Suprapubic skin (tissue), 4 donors: ENCODE measurements at regions not wholly inside any gene's neighbourhood (a gene's known extent, or its start where the extent isn't known, plus 50 kb on each side); places are given as distances from the start of the nearest gene placed in this dataset.

Experiments used
- DNase-seq, 2 donors: peaks; one replicate each; pipeline ENCODE4 v3.0.0-alpha.2; 2019; ENCODE audit warnings: low spot score in 2 of 2
- H3K27ac ChIP-seq: fragments of 200-600 bp; sonication (generic); one replicate; pipeline ENCODE4 v1.5.1; 2019
- H3K27me3 ChIP-seq: fragments of 200-600 bp; sonication (generic); one replicate; pipeline ENCODE4 v1.5.1; 2019
- H3K36me3 ChIP-seq: fragments of 200-600 bp; sonication (generic); one replicate; pipeline ENCODE4 v1.5.1; 2019
- H3K4me1 ChIP-seq: fragments of 200-600 bp; sonication (generic); one replicate; pipeline ENCODE4 v1.5.1; 2019
- H3K4me3 ChIP-seq: fragments of 200-600 bp; sonication (generic); one replicate; pipeline ENCODE4 v1.5.1; 2019; ENCODE audit warnings: mild to moderate bottlenecking
- H3K9me3 ChIP-seq: fragments of 200-600 bp; sonication (generic); one replicate; pipeline ENCODE4 v1.5.1; 2019
- EP300 ChIP-seq: sonication (generic); formaldehyde crosslinking; IDR thresholded peaks from one replicate; pipeline ENCODE4 v1.6.1; 2017; ENCODE audit warnings: antibody characterized with exemption
- POLR2A ChIP-seq, 2 donors: fragments of 450-650 bp; IDR thresholded peaks; one replicate each; pipeline ENCODE4 v1.6.1; 2017; ENCODE audit warnings: antibody characterized with exemption in 2 of 2, mild to moderate bottlenecking in 2 of 2, moderate library complexity in 2 of 2
- POLR2AphosphoS5 ChIP-seq, 3 donors: sonication (generic); formaldehyde crosslinking; IDR thresholded peaks; one replicate each; pipeline ENCODE4 v1.6.1; 2017; ENCODE audit warnings: antibody characterized with exemption in 3 of 3
- WGBS: methylation state at CpG from one replicate; pipeline ENCODE4 v1.1.5; 2018; 5-methylcytosine and 5-hydroxymethylcytosine counted together
- TF ChIP-seq, protein P1 (sequence below), 2 donors: fragments of 200-600 bp in 1 of 2; fragments of 450-650 bp in 1 of 2; sonication (generic) in 1 of 2; IDR thresholded peaks; one replicate each; pipeline ENCODE4 v1.5.1; 2016 to 2019; ENCODE audit warnings: antibody characterized with exemption in 2 of 2, mild to moderate bottlenecking in 1 of 2, moderate library complexity in 1 of 2

GRCh38 chr9:31089549-31090221 is 1294.8 kb upstream of the ACO1 start:
- no peaks in the 10 kb centered on the region for H3K36me3 ChIP-seq
- H3K27ac ChIP-seq = no peak overlapping the region
- no peak for DNase-seq
- no peaks in the 10 kb centered on the region for H3K27me3 ChIP-seq
- H3K4me1 ChIP-seq = no peaks in the 10 kb centered on the region
- TF ChIP-seq, protein P1, sequence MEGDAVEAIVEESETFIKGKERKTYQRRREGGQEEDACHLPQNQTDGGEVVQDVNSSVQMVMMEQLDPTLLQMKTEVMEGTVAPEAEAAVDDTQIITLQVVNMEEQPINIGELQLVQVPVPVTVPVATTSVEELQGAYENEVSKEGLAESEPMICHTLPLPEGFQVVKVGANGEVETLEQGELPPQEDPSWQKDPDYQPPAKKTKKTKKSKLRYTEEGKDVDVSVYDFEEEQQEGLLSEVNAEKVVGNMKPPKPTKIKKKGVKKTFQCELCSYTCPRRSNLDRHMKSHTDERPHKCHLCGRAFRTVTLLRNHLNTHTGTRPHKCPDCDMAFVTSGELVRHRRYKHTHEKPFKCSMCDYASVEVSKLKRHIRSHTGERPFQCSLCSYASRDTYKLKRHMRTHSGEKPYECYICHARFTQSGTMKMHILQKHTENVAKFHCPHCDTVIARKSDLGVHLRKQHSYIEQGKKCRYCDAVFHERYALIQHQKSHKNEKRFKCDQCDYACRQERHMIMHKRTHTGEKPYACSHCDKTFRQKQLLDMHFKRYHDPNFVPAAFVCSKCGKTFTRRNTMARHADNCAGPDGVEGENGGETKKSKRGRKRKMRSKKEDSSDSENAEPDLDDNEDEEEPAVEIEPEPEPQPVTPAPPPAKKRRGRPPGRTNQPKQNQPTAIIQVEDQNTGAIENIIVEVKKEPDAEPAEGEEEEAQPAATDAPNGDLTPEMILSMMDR (IDR thresholded peaks at IDR 0.05) = no peak
- TF ChIP-seq POLR2AphosphoS5 (IDR thresholded peaks at IDR 0.05) = no peak
- TF ChIP-seq EP300 = no peak
- no peak for TF ChIP-seq POLR2A (IDR thresholded peaks at IDR 0.05)
- no peaks in the 10 kb centered on the region for H3K9me3 ChIP-seq
- H3K4me3 ChIP-seq = no peak overlapping the region

DNA sequence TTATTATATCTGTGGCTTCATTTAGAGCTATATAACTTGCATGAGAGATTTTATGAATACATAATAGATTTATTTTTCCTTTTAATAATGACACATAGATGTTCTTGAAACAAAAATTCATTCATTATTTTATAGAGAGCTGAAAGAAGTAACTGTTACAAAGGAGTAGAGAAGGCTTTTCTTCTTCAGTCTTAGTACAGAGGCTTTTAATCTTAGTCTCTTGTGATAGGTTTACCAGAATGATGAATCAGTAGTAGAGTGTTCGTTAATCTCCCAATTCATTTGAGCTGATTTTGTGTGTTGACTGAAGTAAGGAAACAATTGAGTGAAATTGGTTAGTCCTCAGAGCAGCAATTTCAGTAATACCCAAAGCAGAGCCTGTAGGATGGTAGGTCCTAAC is 1284.1 kb upstream of the ACO1 start:
- H3K36me3 ChIP-seq = no peaks in the 10 kb centered on the region
- no peak for TF ChIP-seq POLR2A (IDR thresholded peaks at IDR 0.05)
- TF ChIP-seq EP300 = no peak
- TF ChIP-seq, protein P1 (IDR thresholded peaks at IDR 0.05) = no peak
- no peak for TF ChIP-seq POLR2AphosphoS5 (IDR thresholded peaks at IDR 0.05)
- WGBS = 82% methylated on average over 1 of the region's 1 CpG
- no peaks in the 10 kb centered on the region for H3K4me1 ChIP-seq
- H3K27me3 ChIP-seq = no peaks in the 10 kb centered on the region
- DNase-seq = no peak
- no peak overlapping the region for H3K4me3 ChIP-seq
- H3K9me3 ChIP-seq = no peaks in the 10 kb centered on the region
- no peak overlapping the region for H3K27ac ChIP-seq

DNA sequence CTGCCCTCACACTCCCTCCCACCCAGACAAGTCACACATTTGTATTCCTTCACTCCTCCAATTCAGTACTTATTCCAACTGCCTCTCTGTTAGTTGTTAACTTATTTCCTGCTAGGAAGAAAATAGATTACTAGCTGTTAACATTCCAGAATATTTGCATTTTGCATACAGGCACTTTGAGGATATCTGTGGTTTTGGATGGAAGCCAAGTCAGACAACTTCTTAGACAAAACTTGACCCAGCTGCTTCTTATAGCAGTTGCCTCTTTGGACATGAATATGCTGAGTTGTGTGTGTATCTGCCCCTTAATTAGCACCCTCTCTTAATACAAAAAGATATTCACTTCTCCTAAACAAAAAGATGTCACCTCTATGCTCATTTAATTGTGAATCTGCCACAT is 1280.6 kb upstream of the ACO1 start:
- Histone ChIP-seq H3K4me3 (no peak overlapping the region), H3K36me3 (no peaks in the 10 kb centered on the region), H3K27ac (no peak overlapping the region), H3K9me3 (no peaks in the 10 kb centered on the region), H3K4me1 (no peaks in the 10 kb centered on the region), H3K27me3 (no peaks in the 10 kb centered on the region)
- DNase-seq = no peak
- TF ChIP-seq, protein P1 (IDR thresholded peaks at IDR 0.05) = no peak
- no peak for TF ChIP-seq POLR2AphosphoS5 (IDR thresholded peaks at IDR 0.05)
- no peak for TF ChIP-seq POLR2A (IDR thresholded peaks at IDR 0.05)
- TF ChIP-seq EP300 = no peak

- 73% methylated on average over 4 of the region's 4 CpGs for WGBS
- Histone ChIP-seq H3K4me1 (no peaks in the 10 kb centered on the region), H3K27me3 (no peaks in the 10 kb centered on the region), H3K9me3 (no peaks in the 10 kb centered on the region), H3K36me3 (no peaks in the 10 kb centered on the region), H3K4me3 (no peak overlapping the region), H3K27ac (no peak overlapping the region)
- no peak for DNase-seq
- TF ChIP-seq POLR2AphosphoS5 (IDR thresholded peaks at IDR 0.05) (no peak), POLR2A (IDR thresholded peaks at IDR 0.05) (no peak), EP300 (no peak)
- TF ChIP-seq, protein P1 (IDR thresholded peaks at IDR 0.05) = no peak
These were observed 1280.2 kb upstream of the ACO1 start for GRCh38 chr9:31104249-31104648.

DNA sequence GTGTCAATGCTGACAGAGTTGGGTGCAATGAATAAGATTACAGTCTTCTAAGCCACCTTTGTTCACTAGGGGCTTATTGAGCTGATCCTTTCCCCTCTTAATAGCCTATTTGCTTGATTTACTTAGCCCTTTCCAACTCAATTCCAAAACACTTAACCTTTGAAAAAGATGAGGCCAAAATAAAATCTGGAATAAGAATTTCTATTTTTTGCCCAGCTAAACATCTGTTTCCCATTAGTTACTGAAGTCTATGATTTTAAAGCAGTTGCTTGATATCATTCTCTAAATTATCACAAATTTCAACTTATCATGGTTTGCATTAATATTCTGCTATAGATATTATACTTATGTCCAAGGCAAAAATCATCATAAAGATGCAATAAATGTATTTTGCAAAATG is 1272.0 kb upstream of the ACO1 start:
- TF ChIP-seq POLR2AphosphoS5 (IDR thresholded peaks at IDR 0.05) (no peak), POLR2A (IDR thresholded peaks at IDR 0.05) (no peak), EP300 (no peak)
- TF ChIP-seq, protein P1 (IDR thresholded peaks at IDR 0.05) = no peak
- Histone ChIP-seq H3K4me3 (no peak overlapping the region), H3K27me3 (no peaks in the 10 kb centered on the region), H3K27ac (no peak overlapping the region), H3K36me3 (no peaks in the 10 kb centered on the region), H3K4me1 (no peaks in the 10 kb centered on the region), H3K9me3 (no peaks in the 10 kb centered on the region)
- no peak for DNase-seq
